Upper lobe of left lung (tissue), 4 donors: ENCODE measurements at regions not wholly inside any gene's neighbourhood (a gene's known extent, or its start where the extent isn't known, plus 50 kb on each side); places are given as distances from the start of the nearest gene placed in this dataset.

ENCODE experiments used
- CTCF ChIP-seq, 6 experiments: fragments of 450-650 bp in 4 of 6; fragments of 200-600 bp in 2 of 6; sonication (generic) in 2 of 6; IDR thresholded peaks; one replicate each; pipeline ENCODE4 v1.5.1; 2016 to 2019; ENCODE audit warnings: antibody characterized with exemption in 6 of 6
- POLR2A ChIP-seq, 4 donors: fragments of 450-650 bp; IDR thresholded peaks; one replicate each; pipeline ENCODE4 v1.5.1; 2016 to 2017; ENCODE audit warnings: antibody characterized with exemption in 4 of 4, mild to moderate bottlenecking in 2 of 4

GRCh38 chr2:43055086-43055912 lies 171.1 kb downstream of the ZFP36L2 start:
- TF ChIP-seq CTCF (IDR thresholded peaks at IDR 0.05), result no peak
- TF ChIP-seq POLR2A (IDR thresholded peaks at IDR 0.05), result no peak
